SJCRH30 (cell line): ENCODE measurements at regions not wholly inside any gene's neighbourhood (a gene's known extent, or its start where the extent isn't known, plus 50 kb on each side); places are given as distances from the start of the nearest gene placed in this dataset.

Experiments
- DNase-seq, 2 experiments: peaks; one replicate each; pipeline ENCODE4 v3.0.0-alpha.2; 2015 to 2020
- H3K27ac ChIP-seq: fragments of 250-450 bp; sonication (Bioruptor Pico); 2 replicates; pipeline ENCODE4 v1.5.1; 2020; ENCODE audit warnings: mild to moderate bottlenecking, moderate library complexity
- H3K27me3 ChIP-seq: fragments of 250-450 bp; sonication (Bioruptor Pico); 2 replicates; pipeline ENCODE4 v1.5.1; 2020; ENCODE audit warnings: mild to moderate bottlenecking, moderate library complexity
- H3K36me3 ChIP-seq: fragments of 250-450 bp; sonication (Bioruptor Pico); 2 replicates; pipeline ENCODE4 v1.5.1; 2020; ENCODE audit warnings: mild to moderate bottlenecking, moderate library complexity
- H3K4me1 ChIP-seq: fragments of 250-450 bp; sonication (Bioruptor Pico); 2 replicates; pipeline ENCODE4 v1.5.1; 2020; ENCODE audit warnings: mild to moderate bottlenecking, moderate library complexity
- H3K4me3 ChIP-seq: fragments of 250-450 bp; sonication (Bioruptor Pico); 2 replicates; pipeline ENCODE4 v1.5.1; 2020; ENCODE audit warnings: mild to moderate bottlenecking, moderate library complexity
- H3K9me3 ChIP-seq: fragments of 250-450 bp; sonication (Bioruptor Pico); replicated peaks from 2 replicates; pipeline ENCODE4 v1.5.1; 2020; ENCODE audit warnings: mild to moderate bottlenecking, moderate library complexity

DNA sequence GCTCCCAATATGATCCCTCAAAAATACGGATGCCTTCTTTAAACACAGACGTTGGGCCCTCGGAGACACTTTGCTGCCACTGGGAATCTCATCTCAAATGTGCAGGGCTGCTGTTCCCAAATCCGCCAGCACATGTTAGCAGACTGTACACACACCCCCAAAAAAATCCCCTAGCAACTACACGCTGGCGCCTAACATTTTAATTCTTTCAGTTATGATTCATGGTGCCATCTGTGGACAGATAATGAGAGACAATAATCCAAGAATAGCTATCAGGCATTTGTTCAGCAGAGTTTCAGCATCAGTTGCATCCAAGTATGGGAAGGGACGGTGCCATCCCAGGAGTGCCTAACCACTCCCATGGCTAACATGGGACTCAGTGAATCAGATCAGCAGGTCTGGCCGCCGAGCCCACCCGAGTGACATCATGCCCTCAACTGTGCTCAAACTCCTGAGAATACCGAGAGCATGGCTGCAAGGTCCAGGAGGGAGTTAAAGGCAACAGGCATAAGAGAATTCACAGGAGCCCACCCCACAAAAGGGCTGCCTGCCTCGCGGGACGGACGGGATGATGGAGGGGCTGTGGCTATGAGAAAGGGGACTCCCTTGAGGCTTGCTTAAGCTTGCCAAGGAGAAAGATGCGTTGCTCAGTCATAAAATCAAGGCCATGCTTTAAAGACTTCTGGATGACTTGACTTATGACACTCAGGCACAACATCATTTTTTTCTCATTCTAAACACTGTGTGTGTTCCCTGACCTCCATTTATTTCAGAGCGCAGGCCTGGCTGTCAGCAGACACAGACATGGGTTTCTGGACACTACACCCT lies 337.0 kb downstream of the SHANK2 start:
- Histone ChIP-seq H3K27me3 (no peaks in the 10 kb centered on the region; the same call in 1 of the 2 replicates), H3K27ac (no peak overlapping the region), H3K4me1 (no peaks in the 10 kb centered on the region), H3K9me3 (no peaks in the 10 kb centered on the region), H3K4me3 (no peak overlapping the region), H3K36me3 (no peaks in the 10 kb centered on the region)
- no peak for DNase-seq

- DNase-seq, result no peak
Measured at GRCh38 chr11:70916351-70916750, 336.0 kb downstream of the SHANK2 start.

DNA sequence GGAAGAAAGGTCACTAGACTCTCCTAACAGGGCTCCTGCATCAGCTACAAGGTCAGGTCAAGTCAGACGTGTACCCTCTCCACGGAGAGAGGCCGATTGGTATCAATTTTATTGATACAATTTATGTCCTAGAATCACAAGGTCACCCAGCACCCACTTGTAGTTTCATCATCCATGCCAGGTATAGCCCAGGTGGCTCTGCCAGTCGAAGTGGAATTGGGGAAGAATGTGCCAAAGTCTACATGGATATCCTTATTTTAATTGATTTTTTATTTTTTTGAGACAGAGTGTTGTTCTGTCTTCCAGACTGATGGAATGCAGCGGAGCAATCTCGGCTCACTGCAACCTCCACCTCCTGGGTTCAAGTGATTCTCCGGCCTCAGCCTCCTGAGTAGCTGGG lies 334.1 kb downstream of the SHANK2 start:
- H3K27ac ChIP-seq, result no peak overlapping the region
- no peak for DNase-seq
- no peaks in the 10 kb centered on the region for H3K27me3 ChIP-seq
- H3K4me1 ChIP-seq, result no peaks in the 10 kb centered on the region
- H3K4me3 ChIP-seq, result no peak overlapping the region
- H3K36me3 ChIP-seq, result no peaks in the 10 kb centered on the region
- peaks cover 5% of the 10 kb centered on the region; the same call in 1 of the 2 replicates for H3K9me3 ChIP-seq

More at GRCh38 chr11:70916351-70916750, 336.0 kb downstream of the SHANK2 start:
- Histone ChIP-seq H3K4me3 (no peak overlapping the region), H3K4me1 (no peaks in the 10 kb centered on the region), H3K9me3 (no peaks in the 10 kb centered on the region), H3K27ac (no peak overlapping the region), H3K27me3 (no peaks in the 10 kb centered on the region; the same call in 1 of the 2 replicates), H3K36me3 (no peaks in the 10 kb centered on the region)

DNA sequence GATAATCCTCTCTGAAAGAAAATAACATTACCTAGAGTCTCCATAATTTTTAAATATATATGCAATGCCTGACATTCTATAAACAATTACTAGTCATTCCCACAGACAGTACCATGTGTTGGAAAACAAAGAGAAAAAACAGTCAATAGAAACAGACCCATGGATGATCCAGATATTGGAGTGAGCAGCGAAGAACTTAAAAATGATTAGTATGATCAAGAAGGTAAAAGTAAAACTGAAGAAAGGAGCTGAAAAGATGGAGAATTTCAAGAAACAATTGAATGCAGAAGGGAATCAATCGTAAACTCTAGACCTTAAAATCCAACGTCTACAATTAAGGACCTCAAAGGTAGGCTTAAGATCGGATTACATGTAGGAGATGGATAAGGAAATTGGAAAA lies 330.6 kb downstream of the SHANK2 start:
- H3K27me3 ChIP-seq, result no peaks in the 10 kb centered on the region
- no peak overlapping the region for H3K4me3 ChIP-seq
- peaks cover 5% of the 10 kb centered on the region; the same call in 1 of the 2 replicates for H3K9me3 ChIP-seq
- H3K36me3 ChIP-seq, result no peaks in the 10 kb centered on the region
- no peak overlapping the region for H3K27ac ChIP-seq
- DNase-seq, result no peak
- H3K4me1 ChIP-seq, result no peaks in the 10 kb centered on the region

DNA sequence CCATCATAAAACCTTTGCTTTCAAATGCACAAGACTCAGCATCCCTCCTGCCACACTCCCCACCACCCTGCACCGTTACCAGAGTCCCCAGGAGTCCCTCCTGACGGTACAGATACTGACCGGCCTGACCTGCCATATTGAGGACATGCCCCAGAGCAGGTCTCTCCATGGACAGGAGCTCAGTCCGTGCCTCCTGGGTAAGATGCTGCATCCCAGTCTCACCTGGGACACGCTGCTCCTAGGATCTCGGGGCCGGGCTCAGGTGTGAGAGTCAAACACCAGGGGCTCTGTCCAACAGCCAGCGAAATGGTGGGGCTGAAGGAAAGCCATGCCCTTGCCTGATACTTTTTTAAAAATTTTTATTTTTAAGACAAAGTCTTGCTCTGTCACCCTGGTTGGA lies 328.3 kb downstream of the SHANK2 start:
- Histone ChIP-seq H3K9me3 (peaks cover 5% of the 10 kb centered on the region; the same call in 1 of the 2 replicates), H3K27ac (no peak overlapping the region), H3K4me1 (no peaks in the 10 kb centered on the region), H3K4me3 (no peak overlapping the region), H3K36me3 (no peaks in the 10 kb centered on the region), H3K27me3 (no peaks in the 10 kb centered on the region)
- DNase-seq, result no peak

DNA sequence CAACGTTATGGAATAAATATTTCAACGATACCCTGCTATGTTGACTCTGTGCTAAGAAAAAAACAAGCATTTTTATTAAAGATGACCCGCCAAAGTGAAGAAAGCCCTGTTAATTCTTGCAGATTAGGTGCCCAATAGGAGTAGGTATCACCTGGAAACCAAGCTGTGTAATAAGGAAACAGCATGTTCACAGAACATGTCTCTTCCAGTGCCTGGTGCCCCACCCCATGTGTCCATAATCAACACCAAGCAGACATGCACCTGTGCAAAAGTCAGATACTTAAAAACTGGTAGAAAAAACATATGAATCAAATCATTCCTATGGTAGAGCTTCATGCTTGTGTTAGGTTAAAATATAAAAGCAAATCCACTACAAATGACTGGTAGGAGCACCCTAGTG lies 327.1 kb downstream of the SHANK2 start:
- Histone ChIP-seq H3K4me3 (no peak overlapping the region), H3K9me3 (peaks cover 5% of the 10 kb centered on the region; the same call in 1 of the 2 replicates), H3K27ac (no peak overlapping the region), H3K27me3 (no peaks in the 10 kb centered on the region), H3K4me1 (no peaks in the 10 kb centered on the region), H3K36me3 (no peaks in the 10 kb centered on the region)
- no peak for DNase-seq

GRCh38 chr11:70926543-70927201 lies 325.7 kb downstream of the SHANK2 start:
- Histone ChIP-seq H3K9me3 (peaks cover 5% of the 10 kb centered on the region; the same call in 1 of the 2 replicates), H3K4me3 (no peak overlapping the region), H3K27ac (no peak overlapping the region), H3K27me3 (no peaks in the 10 kb centered on the region), H3K4me1 (no peaks in the 10 kb centered on the region), H3K36me3 (no peaks in the 10 kb centered on the region)
- no peak for DNase-seq

- Histone ChIP-seq H3K36me3 (no peaks in the 10 kb centered on the region), H3K4me3 (no peak overlapping the region), H3K27ac (no peak overlapping the region), H3K4me1 (no peaks in the 10 kb centered on the region), H3K27me3 (no peaks in the 10 kb centered on the region), H3K9me3 (no peaks in the 10 kb centered on the region)
- no peak for DNase-seq
Measured at GRCh38 chr11:70928854-70929598, 323.4 kb downstream of the SHANK2 start.

- DNase-seq, result no peak
- H3K4me1 ChIP-seq, result no peaks in the 10 kb centered on the region
- no peaks in the 10 kb centered on the region for H3K9me3 ChIP-seq
- H3K27me3 ChIP-seq, result no peaks in the 10 kb centered on the region
- no peak overlapping the region for H3K27ac ChIP-seq
- no peaks in the 10 kb centered on the region for H3K36me3 ChIP-seq
- no peak overlapping the region for H3K4me3 ChIP-seq
Measured at GRCh38 chr11:70930215-70930614, 322.2 kb downstream of the SHANK2 start.

DNA sequence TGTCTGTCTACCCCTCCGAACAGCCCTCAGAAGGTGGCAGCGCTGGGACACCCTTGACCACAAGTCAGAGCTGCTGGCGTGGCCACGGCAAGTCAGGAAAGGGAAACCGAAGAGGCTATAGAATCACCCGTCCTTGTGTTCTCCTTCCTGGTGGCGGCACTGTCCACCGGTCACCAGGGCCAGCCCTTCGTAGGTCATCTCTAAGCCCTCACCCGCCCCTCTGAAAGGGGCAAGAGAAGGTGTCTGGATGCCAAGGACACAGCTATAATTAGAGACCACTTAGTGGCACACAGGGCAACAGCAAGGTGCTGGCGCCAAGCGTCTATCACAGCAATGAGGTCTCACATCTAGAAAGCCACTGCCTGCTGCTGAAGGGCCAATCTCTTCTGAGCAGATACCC lies 320.9 kb downstream of the SHANK2 start:
- DNase-seq, result no peak
- H3K9me3 ChIP-seq, result no peaks in the 10 kb centered on the region
- H3K4me1 ChIP-seq, result no peaks in the 10 kb centered on the region
- no peaks in the 10 kb centered on the region for H3K36me3 ChIP-seq
- H3K4me3 ChIP-seq, result no peak overlapping the region
- H3K27ac ChIP-seq, result no peak overlapping the region
- no peaks in the 10 kb centered on the region for H3K27me3 ChIP-seq

GRCh38 chr11:70933981-70934583 lies 318.3 kb downstream of the SHANK2 start:
- H3K4me3 ChIP-seq, result no peak overlapping the region
- DNase-seq, result no peak
- no peaks in the 10 kb centered on the region for H3K4me1 ChIP-seq
- H3K36me3 ChIP-seq, result no peaks in the 10 kb centered on the region
- H3K27me3 ChIP-seq, result no peaks in the 10 kb centered on the region
- H3K27ac ChIP-seq, result no peak overlapping the region
- H3K9me3 ChIP-seq, result no peaks in the 10 kb centered on the region

- H3K4me3 ChIP-seq, result no peak overlapping the region
- H3K27me3 ChIP-seq, result no peaks in the 10 kb centered on the region
- no peaks in the 10 kb centered on the region for H3K9me3 ChIP-seq
- H3K36me3 ChIP-seq, result no peaks in the 10 kb centered on the region
- DNase-seq, result no peak
- H3K27ac ChIP-seq, result no peak overlapping the region
- no peaks in the 10 kb centered on the region for H3K4me1 ChIP-seq
Measured at GRCh38 chr11:70935006-70935768, 317.2 kb downstream of the SHANK2 start.

DNA sequence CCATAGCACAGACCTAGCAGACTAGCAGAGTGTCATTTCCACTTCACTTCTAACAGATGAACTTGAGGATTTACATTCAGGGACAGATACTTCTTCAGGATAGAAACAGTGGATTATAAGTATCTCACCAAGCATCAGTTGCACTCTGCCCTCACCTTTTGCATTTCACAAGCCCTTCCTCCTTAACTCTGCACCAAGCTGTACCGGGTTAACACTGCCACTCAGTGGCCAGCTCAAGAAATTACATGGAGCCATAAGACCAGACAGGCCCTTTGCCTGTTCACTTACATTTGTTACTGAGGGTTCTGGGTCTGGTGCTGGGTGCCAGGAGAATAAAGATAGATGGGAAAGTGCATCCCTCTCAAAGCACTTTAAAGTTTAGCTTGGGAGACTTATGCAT lies 309.8 kb downstream of the SHANK2 start:
- Histone ChIP-seq H3K4me1 (no peaks in the 10 kb centered on the region), H3K4me3 (no peak overlapping the region), H3K27me3 (no peaks in the 10 kb centered on the region), H3K9me3 (peaks cover 6% of the 10 kb centered on the region; the same call in 1 of the 2 replicates), H3K27ac (no peak overlapping the region), H3K36me3 (no peaks in the 10 kb centered on the region)
- DNase-seq, result peak in 1 of 2 experiments; percentile 24

GRCh38 chr11:70944141-70944540 lies 308.2 kb downstream of the SHANK2 start:
- H3K4me1 ChIP-seq, result no peaks in the 10 kb centered on the region
- H3K27ac ChIP-seq, result no peak overlapping the region
- H3K4me3 ChIP-seq, result no peak overlapping the region
- H3K27me3 ChIP-seq, result no peaks in the 10 kb centered on the region
- no peaks in the 10 kb centered on the region for H3K36me3 ChIP-seq
- DNase-seq, result no peak
- peaks cover 6% of the 10 kb centered on the region; the same call in 1 of the 2 replicates for H3K9me3 ChIP-seq
